NCI-H2227 (cell line): ENCODE measurements at regions not wholly inside any gene's neighbourhood (a gene's known extent, or its start where the extent isn't known, plus 50 kb on each side); places are given as distances from the start of the nearest gene placed in this dataset.

Experiments
- DNase-seq: peaks from one replicate; lab custom pipeline; 2025; ENCODE audit not compliant: unreplicated experiment; lab: John Stamatoyannopoulos, UW

GRCh38 chr4:111466811-111467604 is 678.2 kb upstream of the FAM241A start:
- no peak for DNase-seq

- no peak for DNase-seq
Measured at GRCh38 chr4:111475001-111475400, 670.3 kb upstream of the FAM241A start.

GRCh38 chr4:111475666-111476065 is 669.6 kb upstream of the FAM241A start:
- no peak for DNase-seq

GRCh38 chr4:111480510-111480909 is 664.7 kb upstream of the FAM241A start:
- no peak for DNase-seq

- no peak for DNase-seq
Measured at GRCh38 chr4:111483375-111484169, 661.7 kb upstream of the FAM241A start.

GRCh38 chr4:111492496-111492895 is 652.8 kb upstream of the FAM241A start:
- DNase-seq: no peak

GRCh38 chr4:111494471-111494870 is 650.8 kb upstream of the FAM241A start:
- DNase-seq: no peak

GRCh38 chr4:111494971-111495370 is 650.3 kb upstream of the FAM241A start:
- no peak for DNase-seq

- no peak for DNase-seq
Measured at GRCh38 chr4:111499291-111499690, 646.0 kb upstream of the FAM241A start.

- DNase-seq: no peak
Measured at GRCh38 chr4:111499706-111500105, 645.5 kb upstream of the FAM241A start.

GRCh38 chr4:111500858-111501257 is 644.4 kb upstream of the FAM241A start:
- DNase-seq: no peak

GRCh38 chr4:111501946-111502345 is 643.3 kb upstream of the FAM241A start:
- no peak for DNase-seq

- no peak for DNase-seq
Measured at GRCh38 chr4:111502626-111503025, 642.6 kb upstream of the FAM241A start.

GRCh38 chr4:111506706-111507105 is 638.5 kb upstream of the FAM241A start:
- no peak for DNase-seq

- DNase-seq: no peak
Measured at GRCh38 chr4:111510535-111510934, 634.7 kb upstream of the FAM241A start.

- DNase-seq: no peak
Measured at GRCh38 chr4:111512081-111512783, 633.0 kb upstream of the FAM241A start.

- no peak for DNase-seq
Measured at GRCh38 chr4:111519683-111520082, 625.6 kb upstream of the FAM241A start.

- no peak for DNase-seq
Measured at GRCh38 chr4:111530446-111530845, 614.8 kb upstream of the FAM241A start.

GRCh38 chr4:111535792-111536191 is 609.5 kb upstream of the FAM241A start:
- no peak for DNase-seq

- no peak for DNase-seq
Measured at GRCh38 chr4:111537165-111537564, 608.1 kb upstream of the FAM241A start.

GRCh38 chr4:111537871-111538270 is 607.4 kb upstream of the FAM241A start:
- no peak for DNase-seq

GRCh38 chr4:111540671-111541070 is 604.6 kb upstream of the FAM241A start:
- DNase-seq: no peak
